HEK293T (cell line): ENCODE measurements at regions not wholly inside any gene's neighbourhood (a gene's known extent, or its start where the extent isn't known, plus 50 kb on each side); places are given as distances from the start of the nearest gene placed in this dataset.

ENCODE experiments used
- BHLHE40 ChIP-seq: fragments of 450-650 bp; IDR thresholded peaks from 2 replicates; pipeline ENCODE4 v1.6.1; 2016; ENCODE audit warnings: mild to moderate bottlenecking, moderate library complexity, borderline replicate concordance
- FOXA1 ChIP-seq: fragments of 450-650 bp; IDR thresholded peaks from 2 replicates; pipeline ENCODE4 v1.6.1; 2016; ENCODE audit warnings: mild to moderate bottlenecking
- FOXM1 ChIP-seq: fragments of 450-650 bp; IDR thresholded peaks from 2 replicates; pipeline ENCODE4 v1.6.1; 2017; ENCODE audit warnings: mild to moderate bottlenecking, borderline replicate concordance
- HDGF ChIP-seq: fragments of 450-650 bp; IDR thresholded peaks from 2 replicates; pipeline ENCODE4 v1.6.1; 2017; ENCODE audit warnings: antibody characterized with exemption, borderline replicate concordance
- LEF1 ChIP-seq: fragments of 450-650 bp; IDR thresholded peaks from 2 replicates; pipeline ENCODE4 v1.6.1; 2017; ENCODE audit warnings: mild to moderate bottlenecking, borderline replicate concordance
- NFRKB ChIP-seq: fragments of 450-650 bp; IDR thresholded peaks from 2 replicates; pipeline ENCODE4 v1.6.1; 2016; ENCODE audit warnings: mild to moderate bottlenecking, moderate library complexity
- SP1 ChIP-seq: fragments of 450-650 bp; IDR thresholded peaks from 2 replicates; pipeline ENCODE4 v1.6.1; 2017
- SUZ12 ChIP-seq: fragments of 450-650 bp; IDR thresholded peaks from 2 replicates; pipeline ENCODE4 v1.6.1; 2016; ENCODE audit warnings: mild to moderate bottlenecking
- TARDBP ChIP-seq: fragments of 450-650 bp; IDR thresholded peaks from 2 replicates; pipeline ENCODE4 v1.6.1; 2016
- ZNF384 ChIP-seq: fragments of 450-650 bp; IDR thresholded peaks from 2 replicates; pipeline ENCODE4 v1.6.1; 2016

- TF ChIP-seq HDGF: no peak
- TF ChIP-seq SP1: no peak
- no peak for TF ChIP-seq ZNF384
- TF ChIP-seq TARDBP: no peak
- TF ChIP-seq FOXM1: no peak
- no peak for TF ChIP-seq LEF1
- no peak for TF ChIP-seq SUZ12
- TF ChIP-seq FOXA1: no peak
- no peak for TF ChIP-seq BHLHE40
- no peak for TF ChIP-seq NFRKB
Measured at GRCh38 chr5:38121420-38121819, 136.9 kb upstream of the EGFLAM start.
